ENCODE measurements at regions not wholly inside any gene's neighbourhood (a gene's known extent, or its start where the extent isn't known, plus 50 kb on each side); places are given as distances from the start of the nearest gene placed in this dataset.

- no peak for TF ChIP-seq ZNF274 (IDR thresholded peaks at IDR 0.05; ENCODE audit: low read depth, low read length)
- no peak overlapping the region for H3K4me3 ChIP-seq (ENCODE audit: low read length)
Observed at GRCh38 chr13:62663767-62664166, 1248.1 kb upstream of the PCDH20 start.

GRCh38 chr13:62659365-62659764 lies 1243.7 kb upstream of the PCDH20 start:
- TF ChIP-seq ZNF274 (IDR thresholded peaks at IDR 0.05; ENCODE audit: low read depth, low read length) = no peak
- no peak overlapping the region for H3K4me3 ChIP-seq (ENCODE audit: low read length)

GRCh38 chr13:62653371-62653770 lies 1237.7 kb upstream of the PCDH20 start:
- H3K4me3 ChIP-seq (ENCODE audit: low read length) = no peak overlapping the region
- no peak for TF ChIP-seq ZNF274 (IDR thresholded peaks at IDR 0.05; ENCODE audit: low read depth, low read length)

- H3K4me3 ChIP-seq (ENCODE audit: low read length) = no peak overlapping the region
- no peak for TF ChIP-seq ZNF274 (IDR thresholded peaks at IDR 0.05; ENCODE audit: low read depth, low read length)
Observed at GRCh38 chr13:62643799-62644524, 1228.3 kb upstream of the PCDH20 start.

- no peak for TF ChIP-seq ZNF274 (IDR thresholded peaks at IDR 0.05; ENCODE audit: low read depth, low read length)
- H3K4me3 ChIP-seq (ENCODE audit: low read length) = no peak overlapping the region
Observed at GRCh38 chr13:62643007-62643483, 1227.4 kb upstream of the PCDH20 start.

- H3K4me3 ChIP-seq (ENCODE audit: low read length) = no peak overlapping the region
- no peak for TF ChIP-seq ZNF274 (IDR thresholded peaks at IDR 0.05; ENCODE audit: low read depth, low read length)
Observed at GRCh38 chr13:62635161-62635560, 1219.5 kb upstream of the PCDH20 start.

- TF ChIP-seq ZNF274 (IDR thresholded peaks at IDR 0.05; ENCODE audit: low read depth, low read length) = no peak
Observed at GRCh38 chr13:62633448-62633847, 1217.8 kb upstream of the PCDH20 start.

GRCh38 chr13:62631619-62632018 lies 1216.0 kb upstream of the PCDH20 start:
- TF ChIP-seq ZNF274 (IDR thresholded peaks at IDR 0.05; ENCODE audit: low read depth, low read length) = no peak
- no peak overlapping the region for H3K4me3 ChIP-seq (ENCODE audit: low read length)

More at GRCh38 chr13:62633448-62633847, 1217.8 kb upstream of the PCDH20 start:
- H3K4me3 ChIP-seq (ENCODE audit: low read length) = no peak overlapping the region

- no peak for TF ChIP-seq ZNF274 (IDR thresholded peaks at IDR 0.05; ENCODE audit: low read depth, low read length)
- no peak overlapping the region for H3K4me3 ChIP-seq (ENCODE audit: low read length)
Observed at GRCh38 chr13:62631124-62631523, 1215.5 kb upstream of the PCDH20 start.

- H3K4me3 ChIP-seq (ENCODE audit: low read length) = no peak overlapping the region
- no peak for TF ChIP-seq ZNF274 (IDR thresholded peaks at IDR 0.05; ENCODE audit: low read depth, low read length)
Observed at GRCh38 chr13:62629618-62630017, 1214.0 kb upstream of the PCDH20 start.

- H3K4me3 ChIP-seq (ENCODE audit: low read length) = no peak overlapping the region
- no peak for TF ChIP-seq ZNF274 (IDR thresholded peaks at IDR 0.05; ENCODE audit: low read depth, low read length)
Observed at GRCh38 chr13:62627226-62627625, 1211.6 kb upstream of the PCDH20 start.

GRCh38 chr13:62626771-62627170 lies 1211.1 kb upstream of the PCDH20 start:
- TF ChIP-seq ZNF274 (IDR thresholded peaks at IDR 0.05; ENCODE audit: low read depth, low read length) = no peak
- H3K4me3 ChIP-seq (ENCODE audit: low read length) = no peak overlapping the region

- H3K4me3 ChIP-seq (ENCODE audit: low read length) = no peak overlapping the region
- no peak for TF ChIP-seq ZNF274 (IDR thresholded peaks at IDR 0.05; ENCODE audit: low read depth, low read length)
Observed at GRCh38 chr13:62625214-62625881, 1209.7 kb upstream of the PCDH20 start.

- no peak overlapping the region for H3K4me3 ChIP-seq (ENCODE audit: low read length)
- TF ChIP-seq ZNF274 (IDR thresholded peaks at IDR 0.05; ENCODE audit: low read depth, low read length) = no peak
Observed at GRCh38 chr13:62613819-62614218, 1198.2 kb upstream of the PCDH20 start.

- no peak for TF ChIP-seq ZNF274 (IDR thresholded peaks at IDR 0.05; ENCODE audit: low read depth, low read length)
- no peak overlapping the region for H3K4me3 ChIP-seq (ENCODE audit: low read length)
Observed at GRCh38 chr13:62611343-62611742, 1195.7 kb upstream of the PCDH20 start.
